Right renal cortex interstitium (tissue), 3 donors: ENCODE measurements at regions not wholly inside any gene's neighbourhood (a gene's known extent, or its start where the extent isn't known, plus 50 kb on each side); places are given as distances from the start of the nearest gene placed in this dataset.

Experiments used
- DNase-seq, 3 donors: peaks; one replicate each; pipeline ENCODE4 v3.0.0-alpha.2; 2013; ENCODE audit warnings: low read depth in 3 of 3, low spot score in 2 of 3

GRCh38 chr4:8737601-8738279, 133.9 kb downstream of the HMX1 start:
- DNase-seq, result no peak

- DNase-seq, result no peak
These were observed 134.6 kb downstream of the HMX1 start for GRCh38 chr4:8737075-8737474.

- DNase-seq, result no peak
These were observed 135.4 kb downstream of the HMX1 start for GRCh38 chr4:8736090-8736825.

GRCh38 chr4:8735236-8736089, 136.2 kb downstream of the HMX1 start:
- no peak for DNase-seq

GRCh38 chr4:8732681-8733243, 138.9 kb downstream of the HMX1 start:
- DNase-seq, result no peak

GRCh38 chr4:8732092-8732491, 139.5 kb downstream of the CPZ start:
- no peak for DNase-seq

GRCh38 chr4:8731364-8731763, 138.8 kb downstream of the CPZ start:
- DNase-seq, result no peak

GRCh38 chr4:8730681-8731080, 138.1 kb downstream of the CPZ start:
- no peak for DNase-seq

GRCh38 chr4:8730159-8730558, 137.6 kb downstream of the CPZ start:
- no peak for DNase-seq

GRCh38 chr4:8729408-8730149, 137.0 kb downstream of the CPZ start:
- DNase-seq, result no peak

- DNase-seq, result no peak
These were observed 136.2 kb downstream of the CPZ start for GRCh38 chr4:8728536-8729407.

- no peak for DNase-seq
These were observed 135.3 kb downstream of the CPZ start for GRCh38 chr4:8727546-8728510.

GRCh38 chr4:8727131-8727530, 134.6 kb downstream of the CPZ start:
- no peak for DNase-seq

GRCh38 chr4:8726344-8726851, 133.8 kb downstream of the CPZ start:
- DNase-seq, result no peak

GRCh38 chr4:8725845-8726244, 133.3 kb downstream of the CPZ start:
- DNase-seq, result no peak

GRCh38 chr4:8725071-8725841, 132.7 kb downstream of the CPZ start:
- DNase-seq, result no peak

- DNase-seq, result no peak
These were observed 132.0 kb downstream of the CPZ start for GRCh38 chr4:8724436-8725070.
